ENCODE measurements at regions not wholly inside any gene's neighbourhood (a gene's known extent, or its start where the extent isn't known, plus 50 kb on each side); places are given as distances from the start of the nearest gene placed in this dataset.
"Not testable (repeated sequence)": the region's sequence is repeated elsewhere in the genome, so short reads cannot be mapped to it uniquely, and the experiment has no call there.

DNA sequence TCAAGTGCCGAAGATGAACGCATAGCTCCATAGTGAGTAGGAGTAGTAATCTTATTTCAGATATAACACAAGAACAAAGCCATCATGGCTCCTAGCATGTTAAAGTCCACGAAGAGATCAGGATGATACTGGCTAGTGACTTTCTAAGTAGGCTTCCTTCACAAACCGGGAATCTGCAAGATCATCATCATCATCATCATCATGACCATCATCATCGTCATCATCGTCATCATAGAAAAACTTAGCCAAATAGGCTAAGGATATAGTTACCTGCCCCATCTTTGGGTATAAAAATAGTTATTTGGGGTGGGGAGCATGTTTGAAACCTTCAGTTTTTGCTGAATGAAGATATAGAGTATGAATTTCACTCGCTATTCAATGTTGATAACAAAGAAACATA lies 57.9 kb downstream of the PYDC2 start:
- ATAC-seq, result no peak
- intact Hi-C loops (cut with DNase I), result no loop called here
- no peak for DNase-seq (ENCODE audit: missing footprints)

DNA sequence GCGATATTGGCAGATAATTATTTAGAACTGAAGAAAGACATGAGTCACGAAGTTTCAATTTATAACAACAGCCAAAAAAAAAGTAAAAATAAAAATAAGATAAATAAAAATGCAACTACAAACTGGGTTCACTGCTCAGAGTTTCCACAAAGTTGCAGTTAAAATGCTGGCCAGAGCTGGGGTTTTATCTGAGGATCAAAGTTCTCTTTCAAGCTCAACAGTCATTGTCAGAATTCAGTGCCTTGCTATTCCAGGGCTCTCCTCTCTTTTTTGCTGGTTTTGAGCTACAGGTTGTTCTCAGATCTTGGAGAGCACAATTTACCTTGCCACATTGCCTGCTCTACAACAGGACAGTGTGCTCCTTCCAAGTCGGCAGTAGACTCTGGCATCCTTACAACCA lies 60.1 kb downstream of the PYDC2 start:
- DNase-seq (ENCODE audit: missing footprints), result no peak
- ATAC-seq, result no peak
- intact Hi-C loops (cut with DNase I), result no loop called here

DNA sequence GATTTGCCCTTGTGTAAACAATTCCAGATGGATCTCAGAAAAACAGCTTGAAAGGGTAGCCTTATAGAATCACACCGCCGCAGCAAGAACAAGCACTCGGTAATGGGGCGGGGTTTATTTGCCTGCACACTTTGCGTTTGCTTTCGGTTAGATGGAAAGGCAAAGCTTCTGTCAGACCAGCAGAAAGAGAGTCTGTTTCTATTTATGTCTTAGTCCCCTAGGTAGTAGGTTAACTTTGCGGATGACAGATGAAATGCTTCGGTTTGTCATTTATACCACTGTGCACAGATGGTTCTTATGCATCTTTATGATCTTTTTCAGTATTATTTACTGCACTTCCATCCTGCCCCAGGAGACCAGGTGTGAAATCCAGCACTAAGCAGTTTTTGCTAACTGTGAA lies 62.2 kb downstream of the PYDC2 start:
- no peak for ATAC-seq
- intact Hi-C loops (cut with DNase I), result no loop called here

GRCh38 chr3:191528589-191528988 lies 67.6 kb downstream of the PYDC2 start:
- no peak for DNase-seq (ENCODE audit: missing footprints)
- intact Hi-C loops (cut with DNase I), result no loop called here
- no peak for ATAC-seq

More for the DNA sequence above, 62.2 kb downstream of the PYDC2 start:
- no peak for DNase-seq (ENCODE audit: missing footprints)

DNA sequence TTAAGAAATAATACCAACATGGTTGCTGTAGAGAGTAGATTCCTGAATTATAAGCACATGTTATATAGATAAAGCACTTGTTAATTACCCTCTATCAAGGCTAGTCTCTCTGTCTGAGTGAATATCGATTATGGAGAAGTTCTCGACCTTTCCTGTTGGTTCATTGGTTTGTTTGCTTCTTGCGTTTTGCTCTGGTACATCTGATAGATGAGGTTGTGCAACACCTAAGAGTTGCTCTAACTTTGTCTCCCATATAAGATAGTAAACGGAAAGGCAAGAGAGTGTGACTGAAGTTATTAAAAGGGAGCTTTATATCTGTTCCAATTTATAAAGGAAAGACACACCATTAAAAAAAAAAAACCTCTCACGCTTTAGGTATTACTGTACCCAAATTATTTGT lies 69.0 kb downstream of the PYDC2 start:
- DNase-seq (ENCODE audit: missing footprints), result no peak
- intact Hi-C loops (cut with DNase I), result no loop called here

DNA sequence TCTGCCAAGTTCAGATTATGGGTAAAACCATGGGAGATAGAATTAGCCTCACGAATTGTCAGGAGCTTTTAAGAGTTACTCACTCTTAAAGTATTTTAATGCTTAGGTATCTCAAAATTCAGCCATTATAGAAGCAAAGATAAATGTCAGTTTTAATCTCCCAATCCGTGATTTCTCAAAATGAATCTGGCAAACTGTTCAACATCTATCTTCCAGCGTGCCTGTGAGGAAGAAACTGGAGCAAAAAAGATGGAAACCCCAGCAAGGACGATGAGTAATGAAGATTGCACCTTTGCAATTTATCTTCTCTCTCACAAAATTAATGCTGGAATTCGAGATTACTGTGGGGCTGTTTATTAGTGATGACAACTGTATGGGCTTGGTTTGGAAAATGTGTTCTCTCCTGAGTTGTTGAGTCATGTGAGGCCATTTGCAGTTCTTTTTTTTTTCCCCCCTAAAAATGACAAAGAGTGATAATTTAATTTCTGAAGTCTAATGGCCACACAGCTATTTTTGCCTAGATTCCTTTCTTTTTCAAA lies 70.5 kb downstream of the PYDC2 start:
- no peak for DNase-seq (ENCODE audit: missing footprints)
- ATAC-seq, result no peak
- intact Hi-C loops (cut with DNase I), result no loop called here

More for the DNA sequence above, 69.0 kb downstream of the PYDC2 start:
- no peak for ATAC-seq

- intact Hi-C loops (cut with DNase I), result no loop called here
These were observed 82.1 kb downstream of the PYDC2 start for GRCh38 chr3:191543018-191543417.

DNA sequence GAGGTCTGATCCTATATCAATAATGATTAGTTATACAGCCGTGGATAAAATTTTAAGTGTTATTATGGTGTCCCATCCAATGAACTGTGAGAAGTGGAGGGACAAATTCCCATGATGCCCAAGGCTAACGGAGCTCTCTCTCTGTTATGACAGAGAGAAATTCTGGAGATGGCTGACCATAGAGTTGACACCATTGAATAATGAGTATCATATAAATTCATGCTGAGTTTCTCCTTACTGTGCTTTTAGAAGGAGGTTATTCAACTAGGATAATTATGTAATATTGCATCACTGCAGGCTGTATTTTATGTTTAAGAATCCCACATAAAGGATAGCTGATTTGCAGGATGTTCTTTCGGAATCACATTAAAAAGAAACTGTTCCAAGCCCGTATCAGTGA lies 82.9 kb downstream of the PYDC2 start:
- ATAC-seq (no peak), DNase-seq (ENCODE audit: missing footprints) (no peak)
- intact Hi-C loops (cut with DNase I), result no loop called here

More at GRCh38 chr3:191543018-191543417, 82.1 kb downstream of the PYDC2 start:
- no peak for ATAC-seq
- DNase-seq (ENCODE audit: missing footprints), result no peak

DNA sequence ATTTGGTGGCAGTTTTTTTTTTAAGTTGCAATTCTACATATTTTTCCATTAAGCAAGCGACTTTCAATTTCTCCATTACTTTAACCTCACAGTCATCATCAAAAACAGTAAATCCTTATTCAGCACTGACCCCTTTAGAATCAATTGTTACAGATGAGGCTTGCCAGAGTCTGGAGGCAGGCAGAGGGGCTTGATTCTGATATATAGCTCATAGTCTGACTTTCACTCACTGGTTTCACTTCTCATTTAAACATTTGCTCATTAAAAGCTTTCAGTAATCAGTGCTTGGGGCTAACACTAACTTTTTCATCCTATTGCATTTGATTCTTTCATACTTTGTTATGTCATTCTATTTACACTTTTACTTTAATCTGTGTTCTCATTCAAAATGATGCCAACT lies 88.4 kb downstream of the PYDC2 start:
- DNase-seq (ENCODE audit: missing footprints), result no peak
- no peak for ATAC-seq
- intact Hi-C loops (cut with DNase I), result no loop called here

DNA sequence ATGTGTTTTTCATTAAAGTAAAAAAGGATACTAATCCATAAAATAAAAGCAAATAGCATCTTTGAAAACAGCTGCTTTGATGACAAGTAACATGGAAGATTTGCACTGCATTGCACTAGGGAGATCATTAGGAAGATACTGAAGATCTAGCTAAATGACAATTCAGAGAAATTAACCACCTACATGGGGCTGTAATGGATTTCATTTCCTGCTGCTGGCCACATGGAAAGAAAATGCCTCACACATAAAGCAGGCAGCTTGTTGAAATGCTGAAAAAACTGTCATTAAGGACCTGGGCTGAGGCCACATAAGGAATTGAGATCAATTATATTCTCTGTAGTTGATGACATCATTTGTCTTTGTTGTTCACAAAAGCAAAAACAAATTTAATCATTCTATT lies 94.1 kb downstream of the PYDC2 start:
- no peak for ATAC-seq
- intact Hi-C loops (cut with DNase I), result no loop called here
- no peak for DNase-seq (ENCODE audit: missing footprints)

DNA sequence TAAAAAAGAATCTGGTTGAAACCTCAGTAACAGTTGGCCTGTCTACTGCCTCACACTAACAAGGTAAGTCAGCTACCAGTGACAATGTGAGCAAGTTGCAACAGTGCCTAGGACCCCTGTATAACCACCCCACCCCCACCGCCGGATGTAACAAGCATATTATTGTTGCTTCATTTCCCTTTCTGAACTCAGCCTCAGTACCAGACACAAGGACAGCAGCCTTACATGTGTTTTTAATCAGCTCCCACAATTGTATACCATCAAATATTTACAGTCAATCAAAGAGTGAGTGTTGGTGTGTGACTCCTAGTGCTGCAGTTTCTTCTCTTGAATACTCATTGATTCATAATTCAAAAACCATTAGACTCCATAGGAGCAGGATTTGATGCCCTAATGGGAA lies 96.4 kb downstream of the PYDC2 start:
- ATAC-seq (no peak), DNase-seq (ENCODE audit: missing footprints) (no peak)
- intact Hi-C loops (cut with DNase I), result no loop called here

GRCh38 chr3:191563722-191564121 lies 102.8 kb downstream of the PYDC2 start:
- ATAC-seq (no peak), DNase-seq (ENCODE audit: missing footprints) (no peak)
- intact Hi-C loops (cut with DNase I), result no loop called here

DNA sequence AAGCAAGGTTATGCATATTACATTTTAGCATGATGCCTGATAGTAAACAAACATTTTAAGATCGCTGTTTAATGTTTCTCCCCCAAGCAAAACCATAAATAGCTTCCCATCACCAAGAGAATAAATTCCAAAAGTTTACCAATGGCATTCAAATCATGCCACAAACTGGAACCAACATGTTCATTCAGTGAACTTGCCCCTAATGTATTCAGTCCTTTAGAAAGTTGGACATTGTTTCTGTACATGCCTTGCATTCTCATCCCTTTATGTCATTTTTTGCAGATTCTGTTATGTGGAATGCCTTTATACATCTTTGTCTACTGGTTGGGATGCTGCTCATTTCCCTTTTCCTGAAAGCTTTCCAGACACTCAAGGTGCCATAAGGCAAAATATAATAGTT lies 105.5 kb downstream of the PYDC2 start:
- ATAC-seq (no peak), DNase-seq (ENCODE audit: missing footprints) (no peak)
- intact Hi-C loops (cut with DNase I), result no loop called here

DNA sequence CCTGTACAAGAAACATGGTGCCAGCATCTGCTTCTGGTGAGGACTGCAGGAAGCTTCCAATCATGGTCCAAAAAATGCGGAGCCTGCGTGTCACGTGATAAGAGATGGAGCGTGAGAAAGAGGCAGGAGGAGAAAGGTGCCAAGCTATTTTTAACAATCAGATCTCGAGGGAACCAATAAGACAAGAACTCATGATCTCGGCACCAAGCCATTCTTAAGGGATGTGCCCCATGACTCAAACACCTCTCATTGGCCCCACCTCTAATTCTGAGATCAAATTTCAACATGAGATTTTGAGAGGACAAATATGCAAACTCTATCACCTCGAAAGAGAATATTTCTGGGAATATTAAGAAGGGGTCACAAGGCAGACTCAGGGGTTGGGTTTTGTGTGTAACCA lies 107.2 kb downstream of the PYDC2 start:
- no peak for ATAC-seq
- intact Hi-C loops (cut with DNase I), result no loop called here
- no peak for DNase-seq (ENCODE audit: missing footprints)

- DNase-seq (ENCODE audit: missing footprints), result no peak
- no peak for ATAC-seq
- intact Hi-C loops (cut with DNase I), result no loop called here
These were observed 131.1 kb downstream of the PYDC2 start for GRCh38 chr3:191592105-191592504.

GRCh38 chr3:191593486-191593885 lies 132.5 kb downstream of the PYDC2 start:
- no peak for ATAC-seq
- intact Hi-C loops (cut with DNase I), result no loop called here

DNA sequence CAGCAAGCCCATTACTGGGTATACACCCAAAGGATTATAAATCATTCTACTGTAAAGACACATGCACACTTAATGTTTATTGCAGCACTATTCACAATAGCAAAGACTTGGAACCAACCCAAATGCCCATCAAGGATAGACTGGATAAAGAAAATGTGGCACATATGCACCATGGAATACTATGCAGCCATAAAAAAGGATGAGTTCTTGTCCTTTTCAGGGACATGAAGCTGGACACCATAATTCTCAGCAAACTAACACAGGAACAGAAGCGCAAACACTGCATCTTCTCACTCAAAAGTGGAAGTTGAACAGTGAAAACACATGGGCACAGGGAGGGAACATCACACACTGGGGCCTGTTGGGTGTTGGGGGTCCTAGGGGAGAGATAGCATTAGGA lies 154.5 kb downstream of the PYDC2 start:
- intact Hi-C loops (cut with DNase I); DNase-seq (ENCODE audit: missing footprints); ATAC-seq: not testable (repeated sequence)

More at GRCh38 chr3:191593486-191593885, 132.5 kb downstream of the PYDC2 start:
- DNase-seq (ENCODE audit: missing footprints), result no peak

DNA sequence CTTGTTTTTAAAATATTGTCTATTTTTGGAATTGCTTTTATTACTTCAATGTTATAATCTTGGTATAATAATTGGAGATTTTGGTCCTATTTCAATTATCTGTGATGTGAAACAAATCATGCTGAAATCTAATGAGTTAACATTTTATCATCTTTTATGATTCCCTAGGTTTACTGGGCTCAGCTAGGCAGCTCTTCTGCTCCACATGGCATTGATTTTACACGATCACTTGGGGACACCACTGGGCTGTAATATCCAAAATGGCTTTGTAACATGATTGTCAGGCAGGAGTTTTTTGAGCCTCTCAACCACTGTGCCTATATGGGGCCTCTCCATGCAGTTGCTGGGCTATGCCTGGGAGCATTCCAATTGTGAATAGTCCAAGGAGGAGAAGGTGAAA lies 163.3 kb downstream of the PYDC2 start:
- ATAC-seq (no peak), DNase-seq (ENCODE audit: missing footprints) (no peak)
- intact Hi-C loops (cut with DNase I), result no loop called here

DNA sequence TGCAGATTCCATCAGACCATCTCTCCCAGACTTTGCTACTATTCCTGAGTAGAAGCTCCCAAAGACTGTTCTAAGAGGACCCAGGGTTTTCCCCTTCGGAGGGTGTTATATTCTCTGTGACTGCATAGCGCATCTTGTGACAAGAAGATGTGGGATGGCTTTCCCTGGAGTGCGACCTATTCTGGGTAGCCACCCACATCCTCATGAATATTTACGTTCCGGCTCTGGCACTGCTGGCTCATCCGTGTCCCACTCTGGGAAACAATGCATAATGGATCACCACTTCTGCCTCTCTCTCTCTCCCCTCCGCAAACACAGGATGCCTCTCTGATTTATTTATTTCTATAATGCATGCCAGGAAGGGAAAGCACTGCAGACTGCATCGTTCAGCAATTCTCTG lies 166.1 kb downstream of the PYDC2 start:
- intact Hi-C loops (cut with DNase I), result no loop called here
- no peak for DNase-seq (ENCODE audit: missing footprints)
- no peak for ATAC-seq

GRCh38 chr3:191628571-191628970 lies 167.6 kb downstream of the PYDC2 start:
- DNase-seq (ENCODE audit: missing footprints) (no peak), ATAC-seq (no peak)
- intact Hi-C loops (cut with DNase I), result no loop called here

DNA sequence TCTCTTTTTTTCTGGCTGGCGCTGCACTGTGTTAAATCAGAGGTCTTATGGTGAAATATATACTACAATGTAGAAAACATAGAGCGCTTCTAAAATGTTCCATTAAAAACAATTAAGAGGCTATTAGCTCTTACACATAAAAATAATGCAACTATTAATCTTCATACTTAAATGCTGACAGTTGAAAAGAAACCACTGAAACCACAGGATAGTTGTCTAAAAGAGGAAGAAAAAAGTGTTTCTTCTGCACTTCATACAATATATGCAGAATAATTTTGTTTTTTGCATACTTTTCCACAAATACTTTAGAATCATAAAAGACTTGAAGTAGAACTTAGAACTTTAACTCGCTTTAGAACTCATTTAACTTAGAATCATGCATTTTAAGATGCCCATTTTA lies 170.5 kb downstream of the PYDC2 start:
- DNase-seq (ENCODE audit: missing footprints) (no peak), ATAC-seq (no peak)
- intact Hi-C loops (cut with DNase I), result no loop called here

DNA sequence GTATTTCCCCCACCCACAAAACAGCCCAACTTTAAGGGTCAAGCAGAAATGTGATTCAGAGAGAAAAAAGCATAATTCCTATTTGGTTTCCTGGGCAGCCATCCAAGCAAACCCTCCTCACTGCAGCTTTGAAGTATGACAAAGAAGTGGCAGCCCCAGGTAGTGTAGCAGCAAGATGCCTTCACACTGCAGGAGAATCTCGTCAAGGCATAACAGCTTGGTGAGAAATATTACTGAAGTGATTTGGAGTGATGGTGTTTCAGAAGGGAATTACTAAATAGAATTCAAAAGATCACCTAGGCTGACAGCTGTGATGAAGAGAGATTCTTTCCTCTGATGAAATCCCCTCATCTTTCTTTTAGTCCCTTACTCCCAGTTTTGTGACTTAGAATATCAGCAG lies 173.9 kb downstream of the PYDC2 start:
- no peak for DNase-seq (ENCODE audit: missing footprints)
- ATAC-seq, result no peak
- intact Hi-C loops (cut with DNase I), result no loop called here

All from Right ventricle myocardium inferior (tissue), 1 donor.